ENCODE measurements at regions not wholly inside any gene's neighbourhood (a gene's known extent, or its start where the extent isn't known, plus 50 kb on each side); places are given as distances from the start of the nearest gene placed in this dataset.

GRCh38 chr6:163771180-163771579, 356.7 kb downstream of the QKI start:
- TF ChIP-seq POLR2AphosphoS5 (IDR thresholded peaks at IDR 0.05): no peak
- no peak for TF ChIP-seq CTCF (IDR thresholded peaks at IDR 0.05)
- TF ChIP-seq POLR2A (IDR thresholded peaks at IDR 0.05): no peak
